ENCODE measurements at regions not wholly inside any gene's neighbourhood (a gene's known extent, or its start where the extent isn't known, plus 50 kb on each side); places are given as distances from the start of the nearest gene placed in this dataset.

GRCh38 chr16:51085271-51085670, 65.8 kb downstream of the SALL1 start:
- no peak overlapping the region for H3K4me3 ChIP-seq (ENCODE audit: low read depth, low read length)
- no peak for TF ChIP-seq CTCF (IDR thresholded peaks at IDR 0.05; ENCODE audit: low read depth, low read length)

- H3K4me3 ChIP-seq (ENCODE audit: low read depth, low read length) = no peak overlapping the region
- no peak for TF ChIP-seq CTCF (IDR thresholded peaks at IDR 0.05; ENCODE audit: low read depth, low read length)
Observed at GRCh38 chr16:51084074-51084928, 66.8 kb downstream of the SALL1 start.

GRCh38 chr16:51072591-51072990, 78.5 kb downstream of the SALL1 start:
- no peak for TF ChIP-seq CTCF (IDR thresholded peaks at IDR 0.05; ENCODE audit: low read depth, low read length)
- no peak overlapping the region for H3K4me3 ChIP-seq (ENCODE audit: low read depth, low read length)

- TF ChIP-seq CTCF (IDR thresholded peaks at IDR 0.05; ENCODE audit: low read depth, low read length) = no peak
- H3K4me3 ChIP-seq (ENCODE audit: low read depth, low read length) = no peak overlapping the region
Observed at GRCh38 chr16:51071326-51071725, 79.7 kb downstream of the SALL1 start.

- no peak for TF ChIP-seq CTCF (IDR thresholded peaks at IDR 0.05; ENCODE audit: low read depth, low read length)
- H3K4me3 ChIP-seq (ENCODE audit: low read depth, low read length) = no peak overlapping the region
Observed at GRCh38 chr16:51067352-51067751, 83.7 kb downstream of the SALL1 start.

- no peak for TF ChIP-seq CTCF (IDR thresholded peaks at IDR 0.05; ENCODE audit: low read depth, low read length)
- no peak overlapping the region for H3K4me3 ChIP-seq (ENCODE audit: low read depth, low read length)
Observed at GRCh38 chr16:51062039-51062438, 89.0 kb downstream of the SALL1 start.

GRCh38 chr16:51061328-51061727, 89.7 kb downstream of the SALL1 start:
- H3K4me3 ChIP-seq (ENCODE audit: low read depth, low read length) = no peak overlapping the region

More at GRCh38 chr16:51061328-51061727, 89.7 kb downstream of the SALL1 start:
- TF ChIP-seq CTCF (IDR thresholded peaks at IDR 0.05; ENCODE audit: low read depth, low read length) = no peak

Measured in WI38 (cell line).